ENCODE measurements at regions not wholly inside any gene's neighbourhood (a gene's known extent, or its start where the extent isn't known, plus 50 kb on each side); places are given as distances from the start of the nearest gene placed in this dataset.

- TF ChIP-seq POLR2A (IDR thresholded peaks at IDR 0.05) (no peak), CTCF (IDR thresholded peaks at IDR 0.05) (no peak)
Measured at GRCh38 chr20:58092871-58093270, 135.6 kb downstream of the ANKRD60 start.

Measured in uterus (tissue), 2 donors.